HAP-1 (cell line): ENCODE measurements at regions not wholly inside any gene's neighbourhood (a gene's known extent, or its start where the extent isn't known, plus 50 kb on each side); places are given as distances from the start of the nearest gene placed in this dataset.

Experiments used
- DNase-seq, 2 experiments: peaks; one replicate each; pipeline ENCODE4 v3.0.0-alpha.2; 2016 to 2020; ENCODE audit warnings: low spot score in 2 of 2
- H3K27me3 ChIP-seq: fragments of 250-450 bp; sonication (Bioruptor Pico); 2 replicates; pipeline ENCODE4 v1.5.1; 2020; ENCODE audit warnings: low read depth, mild to moderate bottlenecking, moderate library complexity
- H3K36me3 ChIP-seq: fragments of 250-450 bp; sonication (Bioruptor Pico); replicated peaks from 2 replicates; pipeline ENCODE4 v1.5.1; 2020; ENCODE audit warnings: mild to moderate bottlenecking
- H3K4me1 ChIP-seq: fragments of 250-450 bp; sonication (Bioruptor Pico); 2 replicates; pipeline ENCODE4 v1.5.1; 2020; ENCODE audit warnings: mild to moderate bottlenecking
- H3K4me3 ChIP-seq: fragments of 250-450 bp; sonication (Bioruptor Pico); 2 replicates; pipeline ENCODE4 v1.5.1; 2020; ENCODE audit warnings: mild to moderate bottlenecking, moderate library complexity
- H3K9me3 ChIP-seq: fragments of 250-450 bp; sonication (Bioruptor Pico); 2 replicates; pipeline ENCODE4 v1.5.1; 2020; ENCODE audit warnings: mild to moderate bottlenecking, moderate library complexity
- in situ Hi-C: fragments of 300-500 bp; cut with MboI; formaldehyde crosslinking; loops from 3 replicates; pipeline ENCODE4 v1.14.3; 2020; ENCODE audit warnings: low sequenced_read_pairs, inconsistent platforms, mixed read lengths

DNA sequence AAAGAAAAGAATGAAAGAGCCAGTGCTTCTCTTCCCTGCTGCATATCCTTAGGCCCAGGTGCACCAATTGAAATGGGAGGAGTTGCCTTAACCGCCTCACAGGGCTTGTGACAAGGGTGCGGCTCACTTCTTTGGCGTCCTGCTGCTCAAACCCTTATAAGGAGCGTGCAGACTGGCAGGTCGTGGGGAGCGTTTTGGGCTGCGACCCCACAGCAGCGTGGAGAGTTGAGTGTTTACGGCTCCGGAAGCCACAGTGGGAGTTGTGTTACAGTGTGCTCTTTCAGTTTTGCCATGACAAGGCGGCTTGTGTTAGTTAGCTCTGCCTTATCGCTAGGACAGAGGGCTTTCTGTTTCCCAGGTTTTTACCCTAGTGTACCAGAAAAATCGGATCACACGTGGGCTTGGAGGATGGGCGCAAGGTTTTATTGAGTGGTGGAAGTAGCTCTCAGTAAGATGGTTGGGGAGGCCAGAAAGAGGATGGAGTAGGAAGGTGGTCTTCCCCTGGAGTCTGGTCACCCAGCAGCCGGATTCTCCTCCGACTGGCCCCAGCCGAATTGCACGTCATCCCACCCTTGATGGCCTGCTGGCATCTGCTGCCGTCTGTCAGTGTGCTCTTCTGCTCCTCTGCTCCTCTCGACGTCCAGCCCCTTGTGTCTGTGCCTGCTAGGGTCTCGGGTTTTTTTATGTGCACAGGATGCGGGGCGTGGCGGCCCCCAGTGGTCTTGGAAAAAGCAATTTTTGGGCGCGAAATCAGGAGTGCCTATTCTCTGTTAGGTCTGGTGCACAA is 718.9 kb downstream of the ARAP2 start:
- Histone ChIP-seq H3K9me3 (no peaks in the 10 kb centered on the region), H3K4me1 (peaks cover 8% of the 10 kb centered on the region; the same call in 1 of the 2 replicates), H3K4me3 (no peak overlapping the region), H3K27me3 (no peaks in the 10 kb centered on the region), H3K36me3 (no peaks in the 10 kb centered on the region)
- in situ Hi-C loops = no loop called here
- no peak for DNase-seq

DNA sequence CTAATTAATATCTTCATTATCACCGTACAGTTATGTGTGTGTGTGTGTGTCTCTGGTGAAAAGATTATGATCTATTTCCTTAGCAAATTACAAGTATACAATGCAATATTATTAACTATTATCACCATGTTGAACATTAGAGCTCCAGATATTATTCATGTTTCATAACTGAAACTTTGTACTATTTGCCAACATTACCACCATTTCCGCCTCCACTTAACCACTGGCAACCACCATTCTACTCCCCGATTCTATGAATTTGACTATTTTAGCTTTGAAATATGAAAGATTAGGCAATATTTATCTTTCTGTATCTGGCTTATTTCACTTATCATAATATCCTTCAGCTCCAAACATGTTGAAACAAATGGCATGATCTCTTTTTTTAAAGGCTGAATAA is 717.9 kb downstream of the ARAP2 start:
- Histone ChIP-seq H3K9me3 (no peaks in the 10 kb centered on the region), H3K36me3 (no peaks in the 10 kb centered on the region), H3K27me3 (no peaks in the 10 kb centered on the region), H3K4me3 (no peak overlapping the region), H3K4me1 (peaks cover 8% of the 10 kb centered on the region; the same call in 1 of the 2 replicates)
- no peak for DNase-seq
- in situ Hi-C loops = no loop called here

- Histone ChIP-seq H3K4me3 (no peak overlapping the region), H3K4me1 (peaks cover 7% of the 10 kb centered on the region; the same call in 1 of the 2 replicates), H3K9me3 (no peaks in the 10 kb centered on the region), H3K36me3 (no peaks in the 10 kb centered on the region), H3K27me3 (no peaks in the 10 kb centered on the region)
- DNase-seq = no peak
- in situ Hi-C loops = no loop called here
These were observed 709.4 kb downstream of the ARAP2 start for GRCh38 chr4:35534962-35535361.

DNA sequence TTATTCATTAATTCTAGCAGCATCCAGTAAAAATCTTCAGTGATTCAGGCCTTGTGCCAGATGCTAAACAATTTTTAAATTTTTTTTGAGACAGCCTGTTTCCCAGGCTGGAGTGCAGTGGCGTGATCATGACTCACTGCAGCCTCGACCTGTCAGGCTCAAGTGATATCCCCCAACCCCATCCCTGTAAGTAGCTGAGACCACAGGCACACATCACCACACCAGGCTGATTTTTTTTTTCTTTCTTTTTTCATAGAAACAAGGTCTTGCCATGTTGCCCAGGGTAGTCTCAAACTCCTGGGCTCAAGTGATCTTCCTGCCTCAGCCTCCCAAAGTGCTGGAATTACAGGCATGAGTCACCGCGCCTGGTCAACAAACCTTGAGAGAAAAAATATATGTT is 705.5 kb downstream of the ARAP2 start:
- in situ Hi-C loops = no loop called here
- H3K27me3 ChIP-seq = no peaks in the 10 kb centered on the region
- H3K9me3 ChIP-seq = 0 out of 2 replicates have a peak, but pooled peaks cover 4% of the 10 kb centered on the region
- H3K36me3 ChIP-seq = no peaks in the 10 kb centered on the region
- H3K4me3 ChIP-seq = no peak overlapping the region
- no peak for DNase-seq
- H3K4me1 ChIP-seq = peaks cover 7% of the 10 kb centered on the region; the same call in 1 of the 2 replicates

DNA sequence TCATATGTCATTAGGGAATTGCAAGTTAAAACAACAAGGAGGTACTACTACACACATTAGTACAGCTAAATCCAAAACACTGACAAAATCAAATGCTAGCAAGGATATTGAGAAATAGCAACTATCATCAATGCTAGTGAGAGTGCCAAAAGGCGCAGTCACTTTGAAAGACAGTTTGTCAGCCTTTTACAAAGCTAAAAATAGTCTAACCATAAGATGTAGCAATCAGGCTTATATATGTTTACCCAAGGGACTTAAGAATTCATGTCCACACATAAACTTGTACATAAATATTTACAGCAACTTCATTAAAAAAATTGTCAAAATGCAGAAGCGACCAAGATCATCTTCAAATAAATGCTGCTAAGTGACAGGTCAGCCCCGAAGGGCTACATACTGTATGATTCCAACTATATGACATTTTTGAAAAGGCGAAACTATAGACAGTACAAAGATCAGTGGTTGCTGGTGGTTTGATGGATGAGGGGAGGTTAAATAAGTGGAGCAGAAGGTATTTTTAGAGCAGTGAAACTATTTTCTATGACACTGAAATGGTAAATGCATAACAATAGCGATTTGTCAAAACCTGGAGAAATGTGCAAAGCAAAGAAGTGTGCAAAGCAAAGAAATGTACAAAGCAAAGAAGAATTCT is 704.8 kb downstream of the ARAP2 start:
- no peaks in the 10 kb centered on the region for H3K36me3 ChIP-seq
- peaks cover 7% of the 10 kb centered on the region; the same call in 1 of the 2 replicates for H3K4me1 ChIP-seq
- H3K27me3 ChIP-seq = no peaks in the 10 kb centered on the region
- in situ Hi-C loops = no loop called here
- DNase-seq = peak in 1 of 2 experiments; percentile 36
- no peak overlapping the region for H3K4me3 ChIP-seq
- 0 out of 2 replicates have a peak, but pooled peaks cover 4% of the 10 kb centered on the region for H3K9me3 ChIP-seq

GRCh38 chr4:35541146-35541887 is 703.0 kb downstream of the ARAP2 start:
- Histone ChIP-seq H3K36me3 (no peaks in the 10 kb centered on the region), H3K9me3 (0 out of 2 replicates have a peak, but pooled peaks cover 4% of the 10 kb centered on the region), H3K4me1 (peaks cover 7% of the 10 kb centered on the region; the same call in 1 of the 2 replicates), H3K27me3 (no peaks in the 10 kb centered on the region), H3K4me3 (no peak overlapping the region)
- in situ Hi-C loops = no loop called here
- DNase-seq = no peak

GRCh38 chr4:35541888-35542213 is 702.5 kb downstream of the ARAP2 start:
- H3K9me3 ChIP-seq = 0 out of 2 replicates have a peak, but pooled peaks cover 4% of the 10 kb centered on the region
- H3K4me3 ChIP-seq = no peak overlapping the region
- in situ Hi-C loops = no loop called here
- no peaks in the 10 kb centered on the region for H3K27me3 ChIP-seq
- DNase-seq = no peak
- H3K4me1 ChIP-seq = peaks cover 7% of the 10 kb centered on the region; the same call in 1 of the 2 replicates
- H3K36me3 ChIP-seq = no peaks in the 10 kb centered on the region

DNA sequence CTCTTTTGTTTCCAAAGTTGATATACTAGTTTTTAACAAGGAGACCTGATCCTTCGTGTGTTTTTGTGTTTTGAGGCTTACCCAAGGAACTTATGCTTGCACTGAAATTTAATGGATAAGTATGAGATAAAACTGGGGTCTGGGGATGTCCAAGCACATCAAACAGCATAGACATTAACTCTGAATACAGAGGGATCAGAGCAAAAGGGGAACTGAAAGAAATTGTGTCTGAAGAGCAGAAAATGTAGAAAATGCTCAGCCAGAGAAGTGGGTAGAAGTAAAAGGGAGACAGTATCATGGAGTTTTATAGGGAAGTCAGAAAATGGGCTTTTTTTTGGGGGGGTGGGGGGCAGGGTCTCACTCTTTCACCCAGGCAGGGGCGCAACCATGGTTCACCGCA is 695.4 kb downstream of the ARAP2 start:
- Histone ChIP-seq H3K36me3 (no peaks in the 10 kb centered on the region), H3K27me3 (no peaks in the 10 kb centered on the region), H3K4me1 (peaks cover 6% of the 10 kb centered on the region), H3K9me3 (no peaks in the 10 kb centered on the region), H3K4me3 (no peak overlapping the region)
- DNase-seq = no peak
- in situ Hi-C loops = no loop called here

GRCh38 chr4:35556387-35556786 is 687.9 kb downstream of the ARAP2 start:
- in situ Hi-C loops = no loop called here
- DNase-seq = peak in 1 of 2 experiments; percentile 49
- peaks cover 6% of the 10 kb centered on the region for H3K4me1 ChIP-seq
- no peaks in the 10 kb centered on the region for H3K9me3 ChIP-seq
- H3K27me3 ChIP-seq = no peaks in the 10 kb centered on the region
- no peak overlapping the region for H3K4me3 ChIP-seq
- no peaks in the 10 kb centered on the region for H3K36me3 ChIP-seq

GRCh38 chr4:35559559-35560365 is 684.6 kb downstream of the ARAP2 start:
- no peaks in the 10 kb centered on the region for H3K36me3 ChIP-seq
- in situ Hi-C loops = no loop called here
- no peaks in the 10 kb centered on the region for H3K9me3 ChIP-seq
- H3K4me1 ChIP-seq = no peaks in the 10 kb centered on the region
- no peaks in the 10 kb centered on the region for H3K27me3 ChIP-seq
- no peak for DNase-seq
- H3K4me3 ChIP-seq = no peak overlapping the region

DNA sequence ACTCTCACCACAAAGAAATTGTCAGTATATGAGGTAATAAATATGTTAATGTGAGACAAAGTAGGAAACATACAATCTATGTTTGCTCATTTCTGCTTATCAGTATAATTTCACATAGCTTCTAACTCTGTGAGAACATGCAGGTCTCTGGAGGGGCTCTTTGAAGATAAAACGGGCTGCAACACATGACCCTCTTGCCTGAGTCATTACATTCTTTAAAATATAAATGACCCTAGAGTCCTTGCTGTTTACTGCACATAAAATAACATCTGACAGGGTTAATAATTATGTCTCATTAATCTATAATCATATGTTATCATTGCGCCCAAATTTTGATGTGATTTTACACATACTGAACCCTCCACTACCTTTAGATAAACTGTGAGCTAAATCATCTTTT is 681.5 kb downstream of the ARAP2 start:
- H3K9me3 ChIP-seq = no peaks in the 10 kb centered on the region
- no peak overlapping the region for H3K4me3 ChIP-seq
- in situ Hi-C loops = no loop called here
- no peak for DNase-seq
- H3K4me1 ChIP-seq = peaks cover 7% of the 10 kb centered on the region; the same call in 1 of the 2 replicates
- no peaks in the 10 kb centered on the region for H3K27me3 ChIP-seq
- no peaks in the 10 kb centered on the region for H3K36me3 ChIP-seq

DNA sequence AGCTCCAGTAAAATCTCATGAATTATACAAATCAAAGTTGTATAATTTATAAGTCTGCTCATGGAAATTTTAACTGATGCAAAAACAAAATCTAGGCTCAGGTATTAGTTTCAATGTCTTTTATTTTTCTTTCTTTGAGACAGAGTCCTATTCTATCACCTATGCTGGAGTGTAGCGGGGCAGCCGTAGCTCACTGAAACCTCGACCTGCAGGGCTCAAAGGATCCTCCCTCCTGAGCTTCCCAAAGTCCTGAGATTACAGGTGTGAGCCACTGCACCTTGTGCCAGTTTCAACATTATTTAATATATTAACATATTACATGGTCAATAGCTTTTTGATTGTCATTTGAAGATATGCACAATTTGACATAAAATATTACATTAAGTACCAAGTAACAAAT is 678.7 kb downstream of the ARAP2 start:
- no peaks in the 10 kb centered on the region for H3K36me3 ChIP-seq
- H3K27me3 ChIP-seq = no peaks in the 10 kb centered on the region
- peaks cover 7% of the 10 kb centered on the region; the same call in 1 of the 2 replicates for H3K4me1 ChIP-seq
- H3K9me3 ChIP-seq = no peaks in the 10 kb centered on the region
- DNase-seq = no peak
- in situ Hi-C loops = no loop called here
- H3K4me3 ChIP-seq = no peak overlapping the region

DNA sequence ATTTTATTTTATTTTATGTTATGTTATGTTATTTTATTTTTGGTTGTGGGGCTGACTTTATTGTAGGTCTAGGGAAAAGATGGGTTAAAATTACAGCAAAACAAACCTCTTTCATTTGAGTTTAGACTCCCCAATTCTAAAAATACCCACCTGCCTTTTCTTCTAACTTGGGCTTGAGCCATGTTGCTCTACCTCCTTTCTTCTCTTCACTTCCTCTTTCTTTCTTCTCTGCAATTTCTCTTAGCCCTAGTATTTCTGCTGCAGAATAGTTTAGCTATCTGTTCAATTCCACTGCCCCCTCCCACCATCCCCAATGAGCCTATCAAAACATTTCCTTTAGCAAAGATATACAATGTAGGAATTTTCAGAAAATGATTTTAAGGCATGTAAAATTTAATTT is 653.3 kb downstream of the ARAP2 start:
- no peak for DNase-seq
- Histone ChIP-seq H3K27me3 (no peaks in the 10 kb centered on the region), H3K36me3 (no peaks in the 10 kb centered on the region), H3K4me3 (no peak overlapping the region), H3K9me3 (0 out of 2 replicates have a peak, but pooled peaks cover 2% of the 10 kb centered on the region), H3K4me1 (no peaks in the 10 kb centered on the region)
- in situ Hi-C loops = no loop called here
